EL (cell line): ENCODE measurements at regions not wholly inside any gene's neighbourhood (a gene's known extent, or its start where the extent isn't known, plus 50 kb on each side); places are given as distances from the start of the nearest gene placed in this dataset.

Experiments used
- DNase-seq: peaks from one replicate; pipeline ENCODE4 v3.0.0-alpha.2; 2016

- DNase-seq, result peak; percentile 68
These were observed 78.9 kb upstream of the CCDC68 start for GRCh38 chr18:55038162-55038561.

- peak; percentile 35 for DNase-seq
These were observed 75.5 kb upstream of the CCDC68 start for GRCh38 chr18:55034742-55035141.

- no peak for DNase-seq
These were observed 72.7 kb upstream of the CCDC68 start for GRCh38 chr18:55031979-55032378.

GRCh38 chr18:55031576-55031975, 72.3 kb upstream of the CCDC68 start:
- DNase-seq, result no peak

- DNase-seq, result no peak
These were observed 71.9 kb upstream of the CCDC68 start for GRCh38 chr18:55031164-55031563.

- peak; percentile 45 for DNase-seq
These were observed 65.3 kb upstream of the CCDC68 start for GRCh38 chr18:55024564-55024963.

- DNase-seq, result peak; percentile 86
These were observed 59.3 kb upstream of the CCDC68 start for GRCh38 chr18:55018602-55019001.

- DNase-seq, result no peak
These were observed 54.8 kb upstream of the CCDC68 start for GRCh38 chr18:55014095-55014494.

- DNase-seq, result no peak
These were observed 54.4 kb upstream of the CCDC68 start for GRCh38 chr18:55013685-55014084.

GRCh38 chr18:55013086-55013485, 53.8 kb upstream of the CCDC68 start:
- DNase-seq, result peak; percentile 13

- DNase-seq, result no peak
These were observed 52.7 kb upstream of the CCDC68 start for GRCh38 chr18:55012008-55012407.
